ENCODE measurements at regions not wholly inside any gene's neighbourhood (a gene's known extent, or its start where the extent isn't known, plus 50 kb on each side); places are given as distances from the start of the nearest gene placed in this dataset.
"Not testable (repeated sequence)": the region's sequence is repeated elsewhere in the genome, so short reads cannot be mapped to it uniquely, and the experiment has no call there.

DNA sequence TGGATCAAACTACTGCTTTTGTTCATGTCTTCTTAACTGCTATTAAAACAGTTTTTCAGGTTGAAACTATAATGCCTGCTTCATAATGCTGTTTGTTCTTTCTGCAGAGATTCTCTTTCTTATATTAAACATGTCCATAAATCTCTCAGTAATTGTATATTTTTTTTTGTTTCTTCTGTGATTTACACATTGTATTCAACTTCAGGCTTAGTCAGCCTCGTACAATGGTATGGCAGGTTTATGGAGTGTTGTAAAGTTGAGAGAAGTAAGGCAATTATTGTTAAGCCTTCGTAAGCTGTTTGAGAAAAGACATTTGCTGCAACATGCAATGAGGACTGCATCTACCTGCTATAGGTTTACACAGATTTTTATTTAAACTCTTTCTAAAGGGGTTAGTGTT lies 977.1 kb downstream of the DIPK2A start:
- no peak for DNase-seq

- DNase-seq, result no peak
Observed at GRCh38 chr3:144953959-144954358, 982.3 kb downstream of the DIPK2A start.

GRCh38 chr3:144957398-144958101 lies 985.9 kb downstream of the DIPK2A start:
- DNase-seq, result no peak

- DNase-seq, result no peak
Observed at GRCh38 chr3:144963810-144964209, 992.2 kb downstream of the DIPK2A start.

- no peak for DNase-seq
Observed at GRCh38 chr3:144966560-144966959, 994.9 kb downstream of the DIPK2A start.

- DNase-seq, result no peak
Observed at GRCh38 chr3:144968750-144969350, 997.2 kb downstream of the DIPK2A start.

DNA sequence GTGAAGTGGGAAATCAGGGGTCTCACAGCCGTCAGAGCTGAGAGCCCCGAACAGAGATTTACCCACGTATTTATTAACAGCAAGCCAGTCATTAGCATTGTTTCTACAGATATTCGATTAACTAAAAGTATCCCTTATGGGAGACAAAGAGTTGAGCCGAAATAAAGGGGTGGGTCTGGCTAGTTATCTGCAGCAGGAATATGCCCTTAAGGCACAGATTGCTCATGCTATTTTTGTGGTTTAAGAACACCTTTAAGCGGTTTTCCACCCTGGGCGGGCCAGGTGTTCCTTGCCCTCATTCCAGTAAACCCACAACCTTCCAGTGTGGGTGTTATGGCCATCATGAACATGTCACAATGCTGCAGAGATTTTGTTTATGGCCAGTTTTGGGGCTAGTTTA lies 1012.9 kb downstream of the DIPK2A start:
- not testable (repeated sequence) for DNase-seq

GRCh38 chr3:144989807-144990206 lies 1018.2 kb downstream of the DIPK2A start:
- DNase-seq, result no peak

- DNase-seq, result no peak
Observed at GRCh38 chr3:144995856-144996255, 1024.2 kb downstream of the DIPK2A start.

DNA sequence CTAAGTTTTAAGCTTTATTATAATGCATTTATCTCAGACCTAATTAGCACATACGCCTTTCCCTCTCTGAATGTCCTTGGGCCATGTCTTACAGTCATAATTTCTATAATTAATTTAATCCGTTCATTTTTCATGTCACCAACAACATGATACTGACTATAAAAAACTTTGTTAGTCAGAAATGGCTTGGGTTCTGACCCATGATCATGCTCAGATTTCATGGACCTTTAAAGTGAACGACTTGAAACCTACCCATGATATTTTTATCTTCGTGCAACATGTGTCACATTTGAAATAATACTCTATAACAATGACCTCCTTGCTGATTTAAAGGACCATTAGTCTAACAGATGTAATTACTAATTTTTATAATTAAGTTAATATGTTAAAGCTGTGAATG lies 1033.8 kb downstream of the DIPK2A start:
- no peak for DNase-seq

DNA sequence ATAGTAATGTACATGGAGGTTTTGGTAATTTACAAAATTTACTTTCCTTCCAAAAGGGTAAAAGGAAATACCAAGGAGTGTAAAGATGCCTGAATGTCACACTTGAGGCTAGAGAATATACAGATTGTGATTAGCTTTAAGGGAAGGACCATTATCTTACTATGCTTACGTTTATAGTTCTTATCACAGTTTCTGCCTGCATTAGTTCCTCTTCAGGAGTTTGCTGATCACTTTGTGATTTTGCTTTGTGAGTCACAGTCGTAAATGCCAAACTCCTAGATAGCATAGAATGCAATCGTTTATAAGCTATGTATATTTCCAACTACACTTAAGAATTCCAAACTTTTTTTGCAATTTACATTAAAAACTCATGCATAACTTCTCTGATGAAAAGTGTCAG lies 1034.6 kb downstream of the DIPK2A start:
- no peak for DNase-seq

DNA sequence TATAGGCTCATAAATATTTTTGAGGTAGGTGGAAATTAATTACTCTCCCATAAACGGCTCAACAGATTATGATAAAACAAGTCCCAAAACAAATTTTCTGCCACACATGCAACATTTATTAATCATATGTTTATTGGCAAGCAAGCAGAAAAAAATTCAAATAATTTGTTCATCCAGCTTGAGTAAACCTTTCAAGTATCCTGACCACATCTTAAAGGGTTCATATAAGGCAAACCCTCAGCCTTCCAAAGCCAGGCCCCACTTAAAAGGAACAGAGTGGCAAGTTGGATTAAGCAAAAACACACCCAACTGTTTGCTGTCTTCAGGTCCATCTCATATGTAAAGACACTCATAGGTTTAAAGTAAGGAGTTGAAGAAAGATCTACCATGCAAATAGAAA lies 1042.3 kb downstream of the DIPK2A start:
- no peak for DNase-seq

GRCh38 chr3:145015253-145015652 lies 1043.6 kb downstream of the DIPK2A start:
- DNase-seq, result no peak

GRCh38 chr3:145017959-145018358 lies 1046.3 kb downstream of the DIPK2A start:
- no peak for DNase-seq

- no peak for DNase-seq
Observed at GRCh38 chr3:145022447-145022846, 1050.8 kb downstream of the DIPK2A start.

DNA sequence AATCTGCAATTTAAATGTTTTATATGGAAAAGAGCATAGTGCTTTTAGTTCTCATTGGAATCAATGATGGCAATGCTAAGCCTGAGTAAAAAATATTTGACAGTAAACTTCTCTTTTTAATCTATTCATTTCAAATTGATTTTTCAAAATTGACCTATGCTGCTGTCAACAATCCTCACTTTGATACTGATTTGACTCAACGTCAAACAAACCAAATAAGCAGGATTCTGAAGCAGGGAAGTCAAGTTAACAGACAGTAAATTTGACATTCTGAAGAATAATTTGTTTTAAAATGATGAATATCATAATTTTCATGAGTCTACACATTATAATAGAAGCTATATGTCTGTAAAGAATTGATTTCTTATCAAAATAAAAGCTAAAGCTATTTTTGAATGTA lies 1053.1 kb downstream of the DIPK2A start:
- DNase-seq, result no peak

DNA sequence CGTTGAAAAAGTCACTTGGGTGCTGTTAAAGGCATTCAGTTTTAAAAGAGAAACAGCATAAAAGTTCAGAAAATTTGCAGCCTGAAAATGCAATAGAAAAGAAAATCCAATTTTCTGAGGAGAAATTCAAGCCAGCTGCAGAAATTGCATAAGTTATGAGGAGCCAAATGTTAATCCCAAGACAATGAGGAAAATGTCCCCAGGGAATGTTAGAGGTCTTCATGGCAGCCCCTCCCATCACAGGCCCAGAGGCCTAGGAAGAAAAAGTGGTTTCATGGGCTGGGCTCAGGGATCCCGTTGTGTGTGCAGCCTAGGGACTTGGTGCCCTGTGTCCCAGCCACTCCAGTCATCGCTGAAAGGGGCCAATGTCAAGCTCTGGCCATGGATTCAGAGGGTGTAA lies 1055.6 kb downstream of the DIPK2A start:
- not testable (repeated sequence) for DNase-seq

DNA sequence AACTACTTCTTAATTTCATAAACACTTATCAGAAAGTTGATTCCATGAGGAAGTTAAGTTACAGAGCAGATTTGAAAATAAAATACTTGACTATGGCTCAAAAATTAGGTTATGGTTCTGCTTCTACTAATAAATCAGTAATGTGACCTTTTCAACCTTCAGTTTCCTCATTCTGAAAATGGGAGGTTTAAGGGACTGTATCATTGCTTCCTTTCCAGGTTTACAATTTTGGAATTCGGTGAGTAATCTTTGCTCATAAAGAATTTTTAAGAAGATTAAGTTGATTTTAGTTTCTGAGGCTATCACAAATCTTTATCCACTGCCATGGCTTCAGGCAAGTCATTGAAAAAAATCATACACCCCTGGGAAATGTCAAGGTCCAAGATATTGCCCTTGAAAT lies 1061.2 kb downstream of the DIPK2A start:
- no peak for DNase-seq

GRCh38 chr3:145035682-145036081 lies 1064.1 kb downstream of the DIPK2A start:
- DNase-seq, result no peak

DNA sequence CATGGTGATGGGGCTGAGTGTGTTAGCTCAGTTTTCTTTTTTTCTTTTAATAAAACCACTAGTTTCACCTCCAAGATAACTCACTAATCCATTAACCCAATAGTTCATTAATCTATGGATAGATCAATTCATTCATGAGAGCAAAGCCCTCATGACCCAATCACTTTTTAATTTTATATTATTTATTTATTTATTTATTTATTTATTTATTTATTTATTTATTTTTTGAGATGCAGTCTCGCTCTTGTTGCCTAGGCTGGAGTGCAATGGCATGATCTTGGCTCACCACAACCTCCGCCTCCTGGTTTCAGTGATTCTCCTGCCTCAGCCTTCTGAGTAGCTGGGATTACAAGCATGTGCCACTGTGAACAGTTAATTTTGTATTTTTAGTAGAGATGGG lies 1082.4 kb downstream of the DIPK2A start:
- not testable (repeated sequence) for DNase-seq

- DNase-seq, result no peak
Observed at GRCh38 chr3:145055375-145056076, 1083.9 kb downstream of the DIPK2A start.

GRCh38 chr3:145058483-145058882 lies 1086.9 kb downstream of the DIPK2A start:
- no peak for DNase-seq

DNA sequence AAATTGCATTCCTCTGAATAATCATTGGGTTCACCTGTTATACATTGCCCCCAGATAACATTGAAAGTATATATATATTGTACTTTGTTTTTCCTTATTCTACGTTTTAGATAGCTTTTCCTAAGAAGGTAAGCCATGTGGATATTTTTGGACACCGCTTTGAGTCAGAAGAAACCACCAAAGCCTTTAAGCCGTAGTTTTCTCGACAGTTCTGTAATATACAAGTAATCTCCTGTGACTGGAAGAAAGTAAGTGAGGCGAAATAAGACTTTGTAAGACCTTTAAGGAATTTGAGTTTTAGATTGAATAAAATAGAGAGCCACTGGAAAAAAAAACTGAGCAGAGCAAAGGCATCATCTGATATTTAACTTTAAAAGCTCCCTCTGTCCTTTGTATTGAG lies 1092.0 kb downstream of the DIPK2A start:
- DNase-seq, result no peak

- no peak for DNase-seq
Observed at GRCh38 chr3:145070795-145071194, 1090.2 kb downstream of the PLOD2 start.
